H1 (cell line): ENCODE measurements at regions not wholly inside any gene's neighbourhood (a gene's known extent, or its start where the extent isn't known, plus 50 kb on each side); places are given as distances from the start of the nearest gene placed in this dataset.

Experiments used
- CTCF ChIP-seq, 3 experiments: IDR thresholded peaks; 1 replicate in 2 of 3; 2 replicates in 1 of 3; pipeline versions ENCODE4 v1.5.1 to v1.6.1; 2011; ENCODE audit warnings: low read length in 3 of 3, mild to moderate bottlenecking in 3 of 3, inconsistent platforms in 2 of 3, low read depth in 1 of 3, moderate library complexity in 1 of 3; ENCODE audit not compliant: insufficient read depth in 1 of 3; ENCODE audit errors: control extremely low read depth in 1 of 3
- HDAC2 ChIP-seq, 2 experiments: fragments of 300-600 bp in 1 of 2; sonication (generic) in 1 of 2; IDR thresholded peaks; 2 replicates each; pipeline ENCODE4 v1.6.1; 2011 to 2012; ENCODE audit warnings: low read depth in 2 of 2, low read length in 2 of 2, mild to moderate bottlenecking in 2 of 2, moderate library complexity in 2 of 2, borderline replicate concordance in 1 of 2, inconsistent platforms in 1 of 2
- SIN3A ChIP-seq, 2 experiments: IDR thresholded peaks in 1 of 2; conservative IDR thresholded peaks in 1 of 2; 2 replicates each; pipeline ENCODE4 v1.6.1; 2011 to 2012; ENCODE audit warnings: low read length in 2 of 2, improper control_type of control experiment in 1 of 2, low read depth in 1 of 2, mild to moderate bottlenecking in 1 of 2

- TF ChIP-seq SIN3A (conservative IDR thresholded peaks at IDR 0.05 in 1 of 2, IDR thresholded peaks at IDR 0.05 in 1 of 2; ENCODE audit: low read depth in 1 of 2, low read length in 2 of 2) (no peak), CTCF (IDR thresholded peaks at IDR 0.05; ENCODE audit: control extremely low read depth in 1 of 3, insufficient read depth in 1 of 3, low read depth in 1 of 3, low read length in 3 of 3) (no peak), HDAC2 (IDR thresholded peaks at IDR 0.05; ENCODE audit: borderline replicate concordance in 1 of 2, low read depth in 2 of 2, low read length in 2 of 2) (no peak)
Measured at GRCh38 chr4:103443324-103443723, 245.2 kb upstream of the CENPE start.
